Retina (tissue), 1 donor: ENCODE measurements at regions not wholly inside any gene's neighbourhood (a gene's known extent, or its start where the extent isn't known, plus 50 kb on each side); places are given as distances from the start of the nearest gene placed in this dataset.
"Not testable (repeated sequence)": the region's sequence is repeated elsewhere in the genome, so short reads cannot be mapped to it uniquely, and the experiment has no call there.

Source experiments
- DNase-seq: peaks from one replicate; pipeline ENCODE4 v3.0.0-alpha.2; 2016

- DNase-seq: no peak
Measured at GRCh38 chr1:60848583-60849188, 233.7 kb upstream of the NFIA start.

DNA sequence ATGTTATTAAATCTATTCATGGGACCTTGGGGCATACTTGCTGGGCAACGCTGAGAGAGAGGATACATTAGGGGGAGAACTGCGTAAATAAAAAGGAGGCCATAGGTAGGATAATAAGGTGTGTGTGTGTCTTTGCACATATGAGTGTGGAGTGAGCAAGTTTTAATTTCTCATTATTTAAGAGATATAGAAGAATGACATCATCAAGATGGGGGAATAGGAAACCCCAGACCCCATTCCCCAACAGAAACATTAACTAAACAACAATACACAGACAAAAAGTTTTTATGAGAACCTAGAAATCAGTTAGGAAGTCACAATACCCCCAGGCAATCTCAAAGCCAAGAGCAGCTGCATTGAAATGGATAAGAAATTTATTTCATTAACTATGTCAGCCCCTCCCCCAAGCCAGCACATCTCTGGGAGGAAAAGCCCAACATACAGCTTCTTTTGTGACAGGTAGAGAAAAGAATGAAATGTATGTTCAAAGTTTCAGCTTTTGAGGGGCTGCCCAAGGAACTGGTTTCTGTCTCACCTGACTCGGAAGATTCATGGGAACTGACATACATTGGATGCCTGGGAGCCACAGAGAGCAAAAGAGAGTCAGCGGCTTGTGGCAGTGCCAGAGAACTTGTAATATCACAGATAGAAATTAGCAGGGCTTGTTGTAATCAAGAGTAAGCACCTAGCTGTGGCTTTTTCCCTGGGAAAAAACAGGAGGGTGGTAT is 234.3 kb upstream of the NFIA start:
- DNase-seq: no peak

DNA sequence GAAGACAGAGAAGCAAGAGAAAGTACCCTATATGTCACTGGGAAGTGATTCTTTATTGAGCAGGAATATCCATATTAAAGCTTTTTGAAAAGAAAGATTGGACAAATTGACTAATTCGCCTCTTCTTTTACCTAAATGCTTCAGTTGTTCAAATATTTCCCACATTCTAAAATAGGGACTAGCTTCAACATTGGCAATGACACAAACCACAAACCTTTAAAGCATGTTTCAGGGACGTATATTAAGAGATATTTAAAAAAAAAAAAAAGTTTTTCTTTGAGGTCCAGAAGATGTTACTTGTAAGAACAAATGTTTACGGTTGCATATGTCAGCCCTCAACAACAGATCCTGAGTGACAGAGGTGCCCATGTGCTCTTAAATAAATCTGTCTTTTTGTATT is 235.0 kb upstream of the NFIA start:
- no peak for DNase-seq

DNA sequence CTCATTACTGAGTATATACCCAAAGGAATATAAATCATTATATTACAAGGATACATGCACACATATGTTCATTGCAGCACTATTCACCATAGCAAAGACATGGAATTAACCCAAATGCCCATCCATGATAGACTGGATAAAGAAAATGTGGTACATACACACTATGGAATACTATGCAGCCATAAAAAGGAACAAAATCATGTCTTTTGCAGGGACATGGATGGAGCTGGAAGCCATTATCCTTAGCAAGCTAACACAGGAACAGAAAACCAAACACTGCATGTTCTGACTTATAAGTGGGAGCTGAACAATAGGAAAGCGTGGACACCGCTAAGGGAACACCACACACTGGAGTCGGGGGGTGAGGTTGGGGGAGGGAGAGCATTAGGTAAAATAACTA is 236.7 kb upstream of the NFIA start:
- not testable (repeated sequence) for DNase-seq

DNA sequence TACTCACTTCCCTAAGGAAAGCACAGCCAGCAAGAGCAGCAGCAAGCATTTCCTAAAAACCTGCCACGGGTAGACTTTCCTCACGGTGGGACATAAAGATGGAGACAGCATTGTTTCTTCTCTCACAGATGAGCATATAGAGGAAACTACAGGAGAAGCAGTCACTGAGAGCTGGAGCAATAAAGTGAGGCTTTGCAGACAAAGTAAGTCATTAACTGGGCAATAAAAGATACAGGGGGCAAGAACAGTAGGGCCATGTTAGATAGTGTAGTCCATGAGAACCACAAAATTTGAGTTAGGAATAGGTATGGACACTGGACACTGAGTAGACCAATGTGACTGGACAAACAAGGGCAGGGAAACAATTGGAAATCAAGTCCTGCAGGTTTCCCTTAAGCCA is 240.1 kb upstream of the NFIA start:
- DNase-seq: no peak

DNA sequence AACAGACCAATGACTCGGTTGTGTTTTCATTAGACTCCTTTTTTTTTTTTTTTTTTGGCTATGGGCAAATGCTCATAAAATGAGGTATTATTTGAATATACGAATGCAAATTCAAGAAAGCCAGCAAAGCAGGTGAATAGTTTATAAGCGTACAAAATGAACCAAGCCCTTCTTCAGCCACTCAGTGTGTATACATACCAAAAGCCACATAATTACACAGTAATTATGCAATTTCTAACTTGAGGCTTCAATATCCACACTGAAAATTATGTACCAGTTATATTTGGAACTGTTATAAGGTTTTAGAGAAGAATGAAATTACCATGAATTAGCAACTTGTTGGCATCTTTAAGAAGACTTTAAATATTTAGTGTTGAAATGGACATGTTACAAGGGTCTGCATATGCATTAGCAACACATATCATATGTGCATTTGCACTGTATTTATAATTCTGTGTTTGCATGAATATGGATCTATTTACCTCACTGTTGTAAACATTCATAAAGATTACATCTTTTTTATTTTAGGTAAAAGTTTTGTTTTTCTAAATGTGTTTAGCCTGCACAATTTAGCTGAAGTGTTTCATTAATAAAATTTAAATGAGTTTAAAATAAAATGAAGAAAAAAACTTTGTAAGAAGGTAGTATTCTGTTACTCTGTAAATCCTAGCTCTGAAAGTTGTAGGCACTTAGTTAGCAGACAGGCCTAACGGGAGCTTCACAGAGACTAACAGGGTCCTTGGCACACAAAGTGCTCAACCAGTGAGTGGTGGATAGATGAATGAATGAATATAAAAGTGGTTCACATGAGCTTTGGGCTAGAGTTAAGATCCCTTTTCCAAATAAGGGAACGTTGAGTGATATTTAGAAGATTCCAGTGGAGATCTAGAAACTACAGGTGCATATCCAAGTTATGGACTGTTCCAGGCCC is 241.0 kb upstream of the NFIA start:
- no peak for DNase-seq

DNA sequence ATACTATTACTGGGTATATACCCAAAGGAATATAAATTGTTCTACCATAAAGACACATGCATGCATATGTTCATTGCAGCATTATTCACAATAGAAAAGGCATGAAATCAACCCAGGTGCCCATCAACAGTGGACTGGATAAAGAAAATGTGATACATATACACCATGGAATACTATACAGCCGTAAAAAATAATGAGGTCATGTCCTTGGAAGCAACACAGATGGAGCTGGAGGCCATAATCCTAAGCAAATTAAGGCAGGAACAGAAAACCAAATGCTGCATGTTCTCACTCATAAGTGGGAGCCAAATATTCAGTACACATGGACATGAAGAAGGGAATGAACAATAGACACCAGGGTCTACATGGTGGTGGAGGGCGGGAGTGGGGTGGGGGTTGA is 241.9 kb upstream of the NFIA start:
- not testable (repeated sequence) for DNase-seq

GRCh38 chr1:60835649-60836048 is 246.7 kb upstream of the NFIA start:
- DNase-seq: no peak

- no peak for DNase-seq
Measured at GRCh38 chr1:60833173-60833572, 249.2 kb upstream of the NFIA start.

GRCh38 chr1:60832367-60832766 is 250.0 kb upstream of the NFIA start:
- no peak for DNase-seq

- no peak for DNase-seq
Measured at GRCh38 chr1:60831780-60832179, 250.6 kb upstream of the NFIA start.

- DNase-seq: no peak
Measured at GRCh38 chr1:60828944-60829343, 253.4 kb upstream of the NFIA start.

- DNase-seq: no peak
Measured at GRCh38 chr1:60826320-60827094, 255.9 kb upstream of the NFIA start.

- DNase-seq: no peak
Measured at GRCh38 chr1:60825593-60825992, 256.8 kb upstream of the NFIA start.

- DNase-seq: no peak
Measured at GRCh38 chr1:60823151-60823550, 259.2 kb upstream of the NFIA start.

- no peak for DNase-seq
Measured at GRCh38 chr1:60822252-60822651, 260.1 kb upstream of the NFIA start.

GRCh38 chr1:60821156-60821555 is 261.2 kb upstream of the NFIA start:
- no peak for DNase-seq

DNA sequence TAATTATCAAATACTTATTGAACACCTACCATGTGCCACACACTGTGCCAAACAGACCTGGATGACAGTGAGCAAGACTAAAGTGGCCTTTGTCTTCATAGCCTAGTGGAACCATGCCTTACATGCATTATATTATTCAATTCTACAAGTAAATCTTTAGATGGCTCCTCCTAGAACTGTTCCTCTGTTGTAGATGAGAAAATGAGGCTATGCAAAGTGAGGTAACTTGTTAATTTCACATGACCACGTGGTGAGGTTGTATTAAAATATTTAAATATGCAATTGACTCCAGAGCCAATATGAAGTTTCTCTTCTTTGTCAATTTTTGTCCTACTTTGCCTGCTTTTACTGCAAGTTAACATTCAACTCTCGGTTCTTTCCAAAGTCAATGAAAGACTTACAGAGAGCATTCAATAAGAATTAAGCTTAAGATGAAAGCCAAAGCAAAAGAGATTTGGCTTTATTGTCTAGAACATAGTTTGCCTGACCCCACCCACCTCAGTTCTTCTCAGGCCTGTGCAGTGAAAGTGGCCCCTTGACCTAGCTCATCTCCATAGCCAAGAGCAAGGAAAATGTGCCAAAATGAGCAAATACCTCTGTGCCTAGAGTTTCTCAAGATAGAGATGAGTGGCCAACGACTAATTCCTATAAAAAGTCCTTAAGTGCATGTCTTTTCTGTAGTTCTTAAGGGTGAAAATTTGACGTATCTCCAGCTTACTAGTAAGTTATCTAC is 263.2 kb upstream of the NFIA start:
- no peak for DNase-seq

DNA sequence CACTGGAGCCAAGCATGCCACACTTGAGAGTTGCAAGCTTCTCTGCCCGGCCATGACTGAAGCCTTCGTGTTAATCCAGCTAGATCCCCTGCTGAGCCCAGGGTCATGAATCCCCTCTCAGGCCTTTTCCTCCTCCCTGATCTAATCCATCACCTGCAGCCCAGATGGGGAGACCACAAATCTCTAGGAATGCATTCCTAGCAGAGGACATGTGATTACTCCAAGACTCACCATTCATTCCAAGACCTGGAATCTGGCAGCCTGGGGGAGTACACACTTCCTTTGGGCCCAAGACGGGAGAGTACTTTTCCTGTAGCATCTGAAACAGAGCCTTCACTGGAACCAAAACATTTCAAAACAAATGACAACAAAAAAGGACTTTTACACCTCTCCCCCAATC is 269.3 kb upstream of the NFIA start:
- DNase-seq: no peak

DNA sequence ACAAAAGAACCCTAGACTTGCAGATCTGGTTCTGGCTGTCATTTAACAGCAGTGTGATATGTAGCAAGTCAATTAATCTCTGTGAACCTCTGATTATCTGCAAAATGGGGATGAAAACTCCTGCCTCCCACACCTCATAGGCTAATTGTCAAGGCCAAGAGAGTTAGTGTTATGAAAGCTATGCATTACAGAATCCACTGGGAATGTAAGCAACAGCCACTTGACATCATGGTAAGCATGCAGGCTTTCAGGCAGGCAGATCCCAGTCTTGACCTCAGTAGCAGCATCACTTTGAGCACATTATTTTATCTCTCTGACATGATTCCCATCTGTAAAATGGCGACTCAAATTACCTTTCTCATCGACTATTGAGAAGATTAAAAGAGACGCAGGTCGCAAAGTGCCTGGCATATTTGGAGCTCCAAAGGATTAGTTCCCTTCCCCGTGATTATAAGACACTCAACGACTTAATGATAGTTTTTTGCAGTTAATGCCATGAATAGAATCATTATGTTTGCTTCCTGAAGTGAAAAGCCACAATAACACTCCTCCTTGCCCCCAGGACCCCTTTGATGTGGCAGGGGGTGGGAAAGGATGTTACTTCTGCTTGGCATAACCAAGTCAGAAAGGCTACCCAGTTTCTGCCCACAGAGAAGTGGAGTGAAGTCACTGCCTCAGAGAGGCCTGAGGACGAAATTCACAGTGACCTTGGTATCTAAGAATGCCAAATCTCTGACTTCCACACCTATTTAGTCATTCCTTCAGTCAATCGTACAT is 273.0 kb upstream of the NFIA start:
- peak; percentile 50 for DNase-seq

GRCh38 chr1:60808676-60809075 is 273.7 kb upstream of the NFIA start:
- no peak for DNase-seq
